K562 (cell line): ENCODE measurements at regions not wholly inside any gene's neighbourhood (a gene's known extent, or its start where the extent isn't known, plus 50 kb on each side); places are given as distances from the start of the nearest gene placed in this dataset.
A peak's percentile ranks its signal among the peaks of the same experiment; 100 is the strongest.

ENCODE experiments used
- GATAD2B ChIP-seq: fragments of 450-650 bp; IDR thresholded peaks from 2 replicates; pipeline ENCODE4 v1.6.1; 2017; ENCODE audit warnings: mild to moderate bottlenecking, borderline replicate concordance
- GTF3C2 ChIP-seq: IDR thresholded peaks from 3 replicates; pipeline ENCODE4 v1.6.1; 2011; ENCODE audit warnings: borderline replicate concordance, mild to moderate bottlenecking, moderate library complexity; ENCODE audit not compliant: insufficient read length; ENCODE audit errors: extremely low read depth
- HEY1 ChIP-seq: fragments of 250-450 bp; sonication (Bioruptor Pico); IDR thresholded peaks from 2 replicates; pipeline ENCODE4 v1.5.0; 2020; ENCODE audit warnings: mild to moderate bottlenecking, moderate library complexity, borderline replicate concordance
- HNRNPLL ChIP-seq: fragments of 200-400 bp; formaldehyde crosslinking; IDR thresholded peaks from 2 replicates; pipeline ENCODE4 v1.6.1; 2017; ENCODE audit warnings: low read length, low read depth, mild to moderate bottlenecking; ENCODE audit not compliant: poor library complexity, severe bottlenecking
- MAZ ChIP-seq, 2 experiments: fragments of 450-650 bp in 1 of 2; sonication (generic) in 1 of 2; formaldehyde crosslinking; IDR thresholded peaks in 1 of 2; conservative IDR thresholded peaks in 1 of 2; 2 replicates each; pipeline versions ENCODE4 v1.4.0 to v1.5.0; 2020; ENCODE audit warnings: mild to moderate bottlenecking in 1 of 2, missing genetic modification reagents in 1 of 2
- MEF2D ChIP-seq: conservative IDR thresholded peaks from 2 replicates; pipeline ENCODE4 v1.6.1; 2016; ENCODE audit warnings: low read depth, missing genetic modification characterization, missing compliant biosample characterization
- POLR2AphosphoS5 ChIP-seq: IDR thresholded peaks from 2 replicates; pipeline ENCODE4 v1.6.1; 2011; ENCODE audit warnings: mild to moderate bottlenecking, low read depth, low read length, moderate library complexity; ENCODE audit not compliant: control insufficient read depth, insufficient read depth
- PURB ChIP-seq: sonication (generic); formaldehyde crosslinking; IDR thresholded peaks from 2 replicates; pipeline ENCODE4 v1.9.0; 2021; ENCODE audit warnings: low read depth, mild to moderate bottlenecking, missing genetic modification reagents
- RFX5 ChIP-seq: IDR thresholded peaks from 2 replicates; pipeline ENCODE4 v1.6.1; 2011; ENCODE audit warnings: low read depth, mild to moderate bottlenecking, improper control_type of control experiment, low read length
- ZEB2 ChIP-seq: fragments of 450-650 bp; IDR thresholded peaks from 2 replicates; pipeline ENCODE4 v1.6.1; 2016
- ZNF644 ChIP-seq: fragments of 200-800 bp; sonication (Bioruptor generic); IDR thresholded peaks from 2 replicates; pipeline ENCODE4 v1.6.1; 2016; ENCODE audit warnings: low read depth, missing genetic modification characterization, missing compliant biosample characterization
- TF ChIP-seq, protein P1 (sequence below): fragments of 450-650 bp; IDR thresholded peaks from 2 replicates; pipeline ENCODE4 v1.6.1; 2014; ENCODE audit warnings: low read depth, mild to moderate bottlenecking, moderate library complexity, borderline replicate concordance
- TF ChIP-seq, protein P2 (sequence below): fragments of 450-650 bp; IDR thresholded peaks from 2 replicates; pipeline ENCODE4 v1.6.1; 2018; ENCODE audit not compliant: partially characterized antibody
- TF ChIP-seq, protein P3 (sequence below): fragments of 250-450 bp; sonication (Bioruptor Pico); IDR thresholded peaks from 2 replicates; pipeline ENCODE4 v1.5.0; 2020; ENCODE audit warnings: mild to moderate bottlenecking

DNA sequence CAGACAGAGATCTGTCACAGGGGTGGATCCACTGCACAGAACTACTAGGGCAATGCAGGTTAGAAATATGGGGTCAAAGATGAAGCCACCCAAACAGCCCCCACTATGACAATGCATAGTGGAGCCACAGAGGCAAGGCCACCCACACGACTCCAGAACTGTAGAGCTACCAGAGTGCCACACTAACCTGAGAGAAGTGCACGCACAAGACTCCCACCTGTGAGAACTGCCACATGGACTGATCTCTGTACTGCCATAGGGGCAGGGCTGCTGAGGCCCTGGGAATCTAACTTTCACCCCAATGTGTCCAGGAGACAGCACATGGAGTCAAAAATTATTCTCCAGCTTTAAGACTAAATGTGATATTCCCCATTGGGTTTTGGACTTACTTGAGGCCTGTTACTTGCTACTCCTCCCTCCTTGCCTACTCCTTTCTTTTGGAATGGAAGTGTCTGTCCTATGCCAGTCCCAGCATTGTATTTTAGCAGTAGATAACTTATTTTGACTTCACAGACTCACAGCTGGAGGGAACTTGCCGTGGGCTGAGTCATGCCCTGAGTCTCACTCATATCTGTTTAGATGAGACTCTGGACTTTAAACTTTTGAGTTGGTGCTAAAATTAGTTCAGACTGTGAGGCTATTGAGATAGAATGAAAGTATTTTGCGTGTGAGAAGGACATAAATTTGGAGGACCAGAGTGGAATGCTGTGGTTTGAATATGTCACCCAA, 853.3 kb downstream of the MAT2B start (continued):
- TF ChIP-seq RFX5 (no peak), GATAD2B (no peak), PURB (no peak), MEF2D (peak; percentile 87), POLR2AphosphoS5 (peak; percentile 73; the same call in 1 of the 2 replicates), HEY1 (no peak), ZEB2 (no peak), ZNF644 (tag) (no peak), HNRNPLL (no peak), MAZ (CRISPR knock-in tag; conservative IDR thresholded peaks at IDR 0.05 in 1 of 2, IDR thresholded peaks at IDR 0.05 in 1 of 2) (peak in 1 of 2 experiments; percentile 11; a peak in 1 of 4 replicates), GTF3C2 (no peak)
- TF ChIP-seq, protein P1, sequence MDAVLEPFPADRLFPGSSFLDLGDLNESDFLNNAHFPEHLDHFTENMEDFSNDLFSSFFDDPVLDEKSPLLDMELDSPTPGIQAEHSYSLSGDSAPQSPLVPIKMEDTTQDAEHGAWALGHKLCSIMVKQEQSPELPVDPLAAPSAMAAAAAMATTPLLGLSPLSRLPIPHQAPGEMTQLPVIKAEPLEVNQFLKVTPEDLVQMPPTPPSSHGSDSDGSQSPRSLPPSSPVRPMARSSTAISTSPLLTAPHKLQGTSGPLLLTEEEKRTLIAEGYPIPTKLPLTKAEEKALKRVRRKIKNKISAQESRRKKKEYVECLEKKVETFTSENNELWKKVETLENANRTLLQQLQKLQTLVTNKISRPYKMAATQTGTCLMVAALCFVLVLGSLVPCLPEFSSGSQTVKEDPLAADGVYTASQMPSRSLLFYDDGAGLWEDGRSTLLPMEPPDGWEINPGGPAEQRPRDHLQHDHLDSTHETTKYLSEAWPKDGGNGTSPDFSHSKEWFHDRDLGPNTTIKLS, result no peak
- TF ChIP-seq, protein P2, sequence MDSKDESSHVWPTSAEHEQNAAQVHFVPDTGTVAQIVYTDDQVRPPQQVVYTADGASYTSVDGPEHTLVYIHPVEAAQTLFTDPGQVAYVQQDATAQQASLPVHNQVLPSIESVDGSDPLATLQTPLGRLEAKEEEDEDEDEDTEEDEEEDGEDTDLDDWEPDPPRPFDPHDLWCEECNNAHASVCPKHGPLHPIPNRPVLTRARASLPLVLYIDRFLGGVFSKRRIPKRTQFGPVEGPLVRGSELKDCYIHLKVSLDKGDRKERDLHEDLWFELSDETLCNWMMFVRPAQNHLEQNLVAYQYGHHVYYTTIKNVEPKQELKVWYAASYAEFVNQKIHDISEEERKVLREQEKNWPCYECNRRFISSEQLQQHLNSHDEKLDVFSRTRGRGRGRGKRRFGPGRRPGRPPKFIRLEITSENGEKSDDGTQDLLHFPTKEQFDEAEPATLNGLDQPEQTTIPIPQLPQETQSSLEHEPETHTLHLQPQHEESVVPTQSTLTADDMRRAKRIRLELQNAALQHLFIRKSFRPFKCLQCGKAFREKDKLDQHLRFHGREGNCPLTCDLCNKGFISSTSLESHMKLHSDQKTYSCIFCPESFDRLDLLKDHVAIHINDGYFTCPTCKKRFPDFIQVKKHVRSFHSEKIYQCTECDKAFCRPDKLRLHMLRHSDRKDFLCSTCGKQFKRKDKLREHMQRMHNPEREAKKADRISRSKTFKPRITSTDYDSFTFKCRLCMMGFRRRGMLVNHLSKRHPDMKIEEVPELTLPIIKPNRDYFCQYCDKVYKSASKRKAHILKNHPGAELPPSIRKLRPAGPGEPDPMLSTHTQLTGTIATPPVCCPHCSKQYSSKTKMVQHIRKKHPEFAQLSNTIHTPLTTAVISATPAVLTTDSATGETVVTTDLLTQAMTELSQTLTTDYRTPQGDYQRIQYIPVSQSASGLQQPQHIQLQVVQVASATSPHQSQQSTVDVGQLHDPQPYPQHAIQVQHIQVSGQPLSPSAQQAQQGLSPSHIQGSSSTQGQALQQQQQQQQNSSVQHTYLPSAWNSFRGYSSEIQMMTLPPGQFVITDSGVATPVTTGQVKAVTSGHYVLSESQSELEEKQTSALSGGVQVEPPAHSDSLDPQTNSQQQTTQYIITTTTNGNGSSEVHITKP, result peak; percentile 99
- TF ChIP-seq, protein P3, sequence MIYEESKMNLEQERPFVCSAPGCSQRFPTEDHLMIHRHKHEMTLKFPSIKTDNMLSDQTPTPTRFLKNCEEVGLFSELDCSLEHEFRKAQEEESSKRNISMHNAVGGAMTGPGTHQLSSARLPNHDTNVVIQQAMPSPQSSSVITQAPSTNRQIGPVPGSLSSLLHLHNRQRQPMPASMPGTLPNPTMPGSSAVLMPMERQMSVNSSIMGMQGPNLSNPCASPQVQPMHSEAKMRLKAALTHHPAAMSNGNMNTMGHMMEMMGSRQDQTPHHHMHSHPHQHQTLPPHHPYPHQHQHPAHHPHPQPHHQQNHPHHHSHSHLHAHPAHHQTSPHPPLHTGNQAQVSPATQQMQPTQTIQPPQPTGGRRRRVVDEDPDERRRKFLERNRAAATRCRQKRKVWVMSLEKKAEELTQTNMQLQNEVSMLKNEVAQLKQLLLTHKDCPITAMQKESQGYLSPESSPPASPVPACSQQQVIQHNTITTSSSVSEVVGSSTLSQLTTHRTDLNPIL (CRISPR knock-in tag), result 0 out of 2 replicates have a peak, but pooled peaks have one; percentile 14
